ENCODE measurements at regions not wholly inside any gene's neighbourhood (a gene's known extent, or its start where the extent isn't known, plus 50 kb on each side); places are given as distances from the start of the nearest gene placed in this dataset.
"Not testable (repeated sequence)": the region's sequence is repeated elsewhere in the genome, so short reads cannot be mapped to it uniquely, and the experiment has no call there.

DNA sequence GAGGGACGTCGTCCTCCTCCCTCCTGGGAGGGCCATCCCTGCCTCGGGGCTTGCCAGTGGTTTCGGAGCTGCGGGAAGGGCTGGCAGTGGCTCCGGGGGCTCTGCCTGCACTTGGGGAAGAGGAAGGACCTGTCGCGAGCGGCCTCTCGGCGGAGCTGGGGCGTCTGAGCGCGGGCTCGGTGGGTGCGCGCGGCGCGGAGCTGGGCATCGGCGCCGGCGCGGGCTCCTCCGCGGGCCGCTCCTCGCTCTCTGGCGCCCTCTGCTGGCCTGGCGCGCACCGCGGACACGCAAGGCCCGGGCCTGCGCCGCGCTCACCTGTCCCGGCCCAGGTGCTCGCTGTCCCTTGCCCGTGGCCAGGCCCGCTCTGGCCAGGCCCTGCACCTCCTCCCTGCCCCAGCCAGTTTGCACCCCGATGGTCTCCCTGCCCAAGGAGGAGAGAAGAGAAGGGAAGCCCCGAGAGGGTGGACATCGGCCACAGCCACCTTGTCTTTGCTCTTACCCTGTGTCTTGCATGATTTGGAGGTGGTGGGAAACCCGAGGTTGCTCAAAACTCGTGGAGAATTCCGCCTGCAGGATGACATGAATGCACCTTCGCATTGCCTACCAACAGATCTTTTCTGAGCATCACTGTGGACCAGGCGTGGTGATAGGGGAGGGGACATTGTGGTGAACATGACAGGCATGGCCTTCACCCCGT is 119.2 kb downstream of the OTOP1 start:
- H3K27ac ChIP-seq (ENCODE audit: low read depth in 1 of 3, low read length in 2 of 3); H3K27me3 ChIP-seq (ENCODE audit: control insufficient read depth in 3 of 3, insufficient read depth in 3 of 3, low read length in 3 of 3); H3K4me1 ChIP-seq (ENCODE audit: control insufficient read depth in 3 of 3, insufficient read depth in 2 of 3, low read depth in 1 of 3, low read length in 2 of 3); H3K36me3 ChIP-seq (ENCODE audit: control insufficient read depth in 3 of 3, insufficient read depth in 2 of 3, low read depth in 1 of 3, low read length in 3 of 3); FAIRE-seq; H3K9me3 ChIP-seq (ENCODE audit: control insufficient read depth in 2 of 2, insufficient read depth in 1 of 2, low read depth in 1 of 2, low read length in 1 of 2): not testable (repeated sequence)
- 11 to 24% (median 15%) methylated on average over 17 to 52 of the region's 52 CpGs for WGBS, 3 donors
- H3K4me3 ChIP-seq (ENCODE audit: low read depth in 1 of 3, low read length in 3 of 3): peak overlapping the region in 1 of 3 donors; percentile 39
- DNase-seq: peak; percentile 15 to 69

- 83 to 87% (median 83%) methylated on average over 6 to 13 of the region's 13 CpGs for WGBS, 3 donors
- not testable (repeated sequence) for FAIRE-seq
Observed at GRCh38 chr4:4115381-4115780, 111.3 kb downstream of the OTOP1 start.

GRCh38 chr4:4116901-4117300 is 109.8 kb downstream of the OTOP1 start:
- not testable (repeated sequence) for H3K4me1 ChIP-seq (ENCODE audit: control insufficient read depth in 3 of 3, insufficient read depth in 2 of 3, low read depth in 1 of 3, low read length in 2 of 3); H3K9me3 ChIP-seq (ENCODE audit: control insufficient read depth in 2 of 2, insufficient read depth in 1 of 2, low read depth in 1 of 2, low read length in 1 of 2); H3K4me3 ChIP-seq (ENCODE audit: low read depth in 1 of 3, low read length in 3 of 3); FAIRE-seq; H3K27me3 ChIP-seq (ENCODE audit: control insufficient read depth in 3 of 3, insufficient read depth in 3 of 3, low read length in 3 of 3); H3K36me3 ChIP-seq (ENCODE audit: control insufficient read depth in 3 of 3, insufficient read depth in 2 of 3, low read depth in 1 of 3, low read length in 3 of 3); H3K27ac ChIP-seq (ENCODE audit: low read depth in 1 of 3, low read length in 2 of 3); DNase-seq
- WGBS, 3 donors: 49 to 55% methylated on average over 1 of the region's 1 CpG; no CpG with 5 or more reads in 1 of the 3 donors

More at GRCh38 chr4:4115381-4115780, 111.3 kb downstream of the OTOP1 start:
- not testable (repeated sequence) for H3K4me1 ChIP-seq (ENCODE audit: control insufficient read depth in 3 of 3, insufficient read depth in 2 of 3, low read depth in 1 of 3, low read length in 2 of 3); H3K27me3 ChIP-seq (ENCODE audit: control insufficient read depth in 3 of 3, insufficient read depth in 3 of 3, low read length in 3 of 3); H3K27ac ChIP-seq (ENCODE audit: low read depth in 1 of 3, low read length in 2 of 3); DNase-seq; H3K9me3 ChIP-seq (ENCODE audit: control insufficient read depth in 2 of 2, insufficient read depth in 1 of 2, low read depth in 1 of 2, low read length in 1 of 2); H3K4me3 ChIP-seq (ENCODE audit: low read depth in 1 of 3, low read length in 3 of 3); H3K36me3 ChIP-seq (ENCODE audit: control insufficient read depth in 3 of 3, insufficient read depth in 2 of 3, low read depth in 1 of 3, low read length in 3 of 3)

GRCh38 chr4:4134368-4134767 is 92.4 kb downstream of the OTOP1 start:
- not testable (repeated sequence) for H3K27ac ChIP-seq (ENCODE audit: low read depth in 1 of 3, low read length in 2 of 3); DNase-seq; H3K27me3 ChIP-seq (ENCODE audit: control insufficient read depth in 3 of 3, insufficient read depth in 3 of 3, low read length in 3 of 3); H3K36me3 ChIP-seq (ENCODE audit: control insufficient read depth in 3 of 3, insufficient read depth in 2 of 3, low read depth in 1 of 3, low read length in 3 of 3); FAIRE-seq; H3K9me3 ChIP-seq (ENCODE audit: control insufficient read depth in 2 of 2, insufficient read depth in 1 of 2, low read depth in 1 of 2, low read length in 1 of 2); H3K4me3 ChIP-seq (ENCODE audit: low read depth in 1 of 3, low read length in 3 of 3); H3K4me1 ChIP-seq (ENCODE audit: control insufficient read depth in 3 of 3, insufficient read depth in 2 of 3, low read depth in 1 of 3, low read length in 2 of 3)
- 75 to 81% (median 77%) methylated on average over 8 of the region's 8 CpGs for WGBS, 3 donors

DNA sequence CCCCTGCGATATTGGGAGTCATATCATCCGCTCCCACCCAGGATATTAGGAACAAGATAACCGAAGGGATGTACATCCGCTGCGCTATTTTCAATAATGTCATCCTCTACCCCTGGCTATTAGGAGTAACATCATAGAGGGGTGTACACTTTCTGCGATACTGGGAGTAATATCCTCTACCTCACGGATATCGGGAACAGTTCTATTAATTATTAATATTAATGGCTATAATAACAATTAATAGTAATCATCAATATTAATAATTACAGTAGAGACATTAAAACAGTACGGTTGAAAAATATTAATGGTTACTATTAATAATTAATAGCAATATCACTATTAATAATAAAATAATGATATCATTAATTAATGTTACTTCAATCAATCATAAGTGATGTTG is 90.1 kb downstream of the OTOP1 start:
- H3K4me3 ChIP-seq (ENCODE audit: low read depth in 1 of 3, low read length in 3 of 3); H3K4me1 ChIP-seq (ENCODE audit: control insufficient read depth in 3 of 3, insufficient read depth in 2 of 3, low read depth in 1 of 3, low read length in 2 of 3); H3K27ac ChIP-seq (ENCODE audit: low read depth in 1 of 3, low read length in 2 of 3); DNase-seq; H3K27me3 ChIP-seq (ENCODE audit: control insufficient read depth in 3 of 3, insufficient read depth in 3 of 3, low read length in 3 of 3); H3K9me3 ChIP-seq (ENCODE audit: control insufficient read depth in 2 of 2, insufficient read depth in 1 of 2, low read depth in 1 of 2, low read length in 1 of 2); H3K36me3 ChIP-seq (ENCODE audit: control insufficient read depth in 3 of 3, insufficient read depth in 2 of 3, low read depth in 1 of 3, low read length in 3 of 3): not testable (repeated sequence)
- FAIRE-seq: peak; percentile 68
- WGBS, 3 donors: 86 to 92% (median 87%) methylated on average over 9 of the region's 9 CpGs
